Kidney epithelial cell (primary cell): ENCODE measurements at regions not wholly inside any gene's neighbourhood (a gene's known extent, or its start where the extent isn't known, plus 50 kb on each side); places are given as distances from the start of the nearest gene placed in this dataset.
"Not testable (repeated sequence)": the region's sequence is repeated elsewhere in the genome, so short reads cannot be mapped to it uniquely, and the experiment has no call there.

Source experiments
- DNase-seq: peaks from one replicate; pipeline ENCODE4 v3.0.0-alpha.2; 2010; ENCODE audit warnings: low read depth
- H3K27me3 ChIP-seq: 2 replicates; pipeline ENCODE4 v1.6.0; 2011; ENCODE audit warnings: low read length; ENCODE audit not compliant: control insufficient read depth, insufficient read depth
- H3K36me3 ChIP-seq: 2 replicates; pipeline ENCODE4 v1.5.1; 2011; ENCODE audit warnings: low read length; ENCODE audit not compliant: control insufficient read depth, insufficient read depth
- H3K4me3 ChIP-seq: 2 replicates; pipeline ENCODE4 v1.5.1; 2011; ENCODE audit warnings: low read depth, mild to moderate bottlenecking, control low read depth, low read length
- CTCF ChIP-seq: IDR thresholded peaks from 2 replicates; pipeline ENCODE4 v1.5.1; 2011; ENCODE audit warnings: mild to moderate bottlenecking, moderate library complexity, low read length, control low read depth, inconsistent platforms; ENCODE audit not compliant: insufficient read depth, poor library complexity, severe bottlenecking

DNA sequence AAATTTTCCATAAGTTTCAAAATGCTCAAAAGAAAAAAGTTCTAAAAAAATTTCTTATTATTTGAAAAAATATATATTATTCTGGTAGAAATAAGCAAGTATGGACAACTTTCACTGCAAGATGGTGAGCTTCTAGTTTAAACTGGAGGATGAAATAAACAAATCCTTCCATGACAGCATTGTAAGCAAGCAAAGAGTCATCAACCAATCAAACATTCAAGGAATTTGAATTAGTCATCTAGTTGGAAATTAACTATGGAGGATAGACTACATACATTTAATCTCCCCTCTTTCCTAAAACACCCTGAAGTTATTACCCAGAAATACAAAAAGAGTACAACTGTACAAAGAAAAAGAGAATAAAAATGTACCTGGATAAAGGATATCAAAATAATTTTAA lies 51.0 kb upstream of the IRX5 start:
- Histone ChIP-seq H3K4me3 (no peak overlapping the region), H3K27me3 (no peaks in the 10 kb centered on the region), H3K36me3 (no peaks in the 10 kb centered on the region)
- peak; percentile 2 for DNase-seq
- no peak for TF ChIP-seq CTCF

DNA sequence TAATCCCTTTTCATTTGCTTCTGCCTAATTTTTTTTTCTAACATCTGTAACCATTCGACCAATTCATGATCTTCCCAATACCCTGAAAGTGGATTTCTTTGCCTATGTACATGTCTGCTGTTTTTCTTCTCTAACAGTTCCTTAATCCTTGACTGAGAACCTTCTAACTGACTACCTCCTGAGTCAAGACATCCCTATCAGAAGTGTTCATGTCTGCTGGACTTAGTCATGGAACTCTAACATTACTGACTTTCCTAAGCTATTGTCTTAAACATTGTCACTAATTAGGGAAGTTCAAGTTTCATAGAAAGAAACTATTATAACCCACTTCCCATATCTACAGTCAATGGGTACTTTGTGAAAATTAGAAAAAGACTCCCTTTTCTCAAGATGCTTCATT lies 52.4 kb upstream of the IRX5 start:
- Histone ChIP-seq H3K36me3 (no peaks in the 10 kb centered on the region), H3K27me3 (no peaks in the 10 kb centered on the region), H3K4me3 (no peak overlapping the region)
- DNase-seq = no peak
- TF ChIP-seq CTCF = no peak

GRCh38 chr16:54875443-54875842 lies 55.2 kb upstream of the IRX5 start:
- Histone ChIP-seq H3K4me3 (no peak overlapping the region), H3K27me3 (no peaks in the 10 kb centered on the region), H3K36me3 (no peaks in the 10 kb centered on the region)
- TF ChIP-seq CTCF = no peak
- no peak for DNase-seq

GRCh38 chr16:54873716-54874373 lies 56.8 kb upstream of the IRX5 start:
- DNase-seq, H3K27me3 ChIP-seq: not testable (repeated sequence)

GRCh38 chr16:54873071-54873470 lies 57.6 kb upstream of the IRX5 start:
- no peak for TF ChIP-seq CTCF
- H3K36me3 ChIP-seq = no peaks in the 10 kb centered on the region
- DNase-seq = no peak
- H3K27me3 ChIP-seq = no peaks in the 10 kb centered on the region
- no peak overlapping the region for H3K4me3 ChIP-seq

More at GRCh38 chr16:54873716-54874373, 56.8 kb upstream of the IRX5 start:
- H3K36me3 ChIP-seq, H3K4me3 ChIP-seq: not testable (repeated sequence)

DNA sequence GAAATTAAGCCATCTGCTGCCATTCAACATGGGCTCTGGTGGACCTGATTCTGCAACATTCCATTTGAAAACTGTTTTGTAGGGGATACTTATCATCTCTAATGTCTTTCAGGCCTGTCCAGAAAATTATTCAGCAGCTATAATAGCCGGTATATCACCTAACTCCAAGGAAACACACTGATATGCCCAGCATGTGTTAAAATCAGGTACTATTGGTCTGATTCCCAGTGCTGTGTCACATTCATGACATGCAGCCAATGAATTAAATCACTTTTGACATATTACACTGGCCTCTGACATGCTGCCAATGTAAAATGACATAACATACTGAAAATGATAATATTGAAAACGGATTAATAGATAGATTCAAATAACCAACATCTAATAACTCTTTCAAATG lies 60.5 kb upstream of the IRX5 start:
- H3K4me3 ChIP-seq = no peak overlapping the region
- DNase-seq = no peak
- no peak for TF ChIP-seq CTCF
- no peaks in the 10 kb centered on the region for H3K36me3 ChIP-seq
- H3K27me3 ChIP-seq = no peaks in the 10 kb centered on the region
